ENCODE measurements at regions not wholly inside any gene's neighbourhood (a gene's known extent, or its start where the extent isn't known, plus 50 kb on each side); places are given as distances from the start of the nearest gene placed in this dataset.

GRCh38 chr18:76571689-76572088, 76.6 kb upstream of the ZNF516 start:
- no peak for DNase-seq (ENCODE audit: low read depth)

- no peak for DNase-seq (ENCODE audit: low read depth)
Observed at GRCh38 chr18:76570856-76571255, 75.8 kb upstream of the ZNF516 start.

- DNase-seq (ENCODE audit: low read depth), result no peak
Observed at GRCh38 chr18:76569644-76570419, 74.8 kb upstream of the ZNF516 start.

GRCh38 chr18:76568731-76569130, 73.7 kb upstream of the ZNF516 start:
- DNase-seq (ENCODE audit: low read depth), result no peak

GRCh38 chr18:76567835-76568445, 72.9 kb upstream of the ZNF516 start:
- DNase-seq (ENCODE audit: low read depth), result no peak

GRCh38 chr18:76566987-76567386, 71.9 kb upstream of the ZNF516 start:
- no peak for DNase-seq (ENCODE audit: low read depth)

GRCh38 chr18:76565238-76566173, 70.5 kb upstream of the ZNF516 start:
- DNase-seq (ENCODE audit: low read depth), result no peak

- no peak for DNase-seq (ENCODE audit: low read depth)
Observed at GRCh38 chr18:76564655-76565237, 69.7 kb upstream of the ZNF516 start.

GRCh38 chr18:76564117-76564516, 69.1 kb upstream of the ZNF516 start:
- no peak for DNase-seq (ENCODE audit: low read depth)

GRCh38 chr18:76562286-76563122, 67.5 kb upstream of the ZNF516 start:
- no peak for DNase-seq (ENCODE audit: low read depth)

- DNase-seq (ENCODE audit: low read depth), result no peak
Observed at GRCh38 chr18:76558881-76559667, 64.0 kb upstream of the ZNF516 start.

GRCh38 chr18:76557026-76557575, 62.1 kb upstream of the ZNF516 start:
- no peak for DNase-seq (ENCODE audit: low read depth)

- DNase-seq (ENCODE audit: low read depth), result no peak
Observed at GRCh38 chr18:76554547-76555222, 59.6 kb upstream of the ZNF516 start.

- no peak for DNase-seq (ENCODE audit: low read depth)
Observed at GRCh38 chr18:76553715-76554546, 58.9 kb upstream of the ZNF516 start.

GRCh38 chr18:76548541-76548940, 53.5 kb upstream of the ZNF516 start:
- DNase-seq (ENCODE audit: low read depth), result no peak

GRCh38 chr18:76547296-76547695, 52.3 kb upstream of the ZNF516 start:
- no peak for DNase-seq (ENCODE audit: low read depth)

- DNase-seq (ENCODE audit: low read depth), result no peak
Observed at GRCh38 chr18:76546436-76546835, 51.4 kb upstream of the ZNF516 start.

- DNase-seq (ENCODE audit: low read depth), result no peak
Observed at GRCh38 chr18:76546088-76546435, 51.0 kb upstream of the ZNF516 start.

All from stimulated activated CD8-positive, alpha-beta memory T cell treated with anti-CD3 and anti-CD28 coated beads, Interleukin-12 subunit alpha, Interleukin-12 subunit beta, amount 100 ng/mL, for 1 hour (primary cell).